Prostate gland (tissue), 2 donors: ENCODE measurements at regions not wholly inside any gene's neighbourhood (a gene's known extent, or its start where the extent isn't known, plus 50 kb on each side); places are given as distances from the start of the nearest gene placed in this dataset.

ENCODE experiments used
- CTCF ChIP-seq, 4 experiments: fragments of 200-600 bp in 2 of 4; fragments of 450-650 bp in 2 of 4; sonication (generic) in 2 of 4; IDR thresholded peaks; 1 replicate in 3 of 4; 2 replicates in 1 of 4; pipeline ENCODE4 v1.5.1; 2016 to 2019; ENCODE audit warnings: antibody characterized with exemption in 4 of 4, mild to moderate bottlenecking in 2 of 4, moderate library complexity in 2 of 4
- POLR2A ChIP-seq: fragments of 450-650 bp; IDR thresholded peaks from one replicate; pipeline ENCODE4 v1.6.1; 2016; ENCODE audit warnings: antibody characterized with exemption, mild to moderate bottlenecking

- TF ChIP-seq CTCF (IDR thresholded peaks at IDR 0.05) (no peak), POLR2A (no peak)
Observed at GRCh38 chr9:13806714-13807113, 507.2 kb downstream of the NFIB start.
